HL-60/S4 treated with retinoic acid at 250 ng/mL for 4 days and 3 days (cell line): ENCODE measurements at regions not wholly inside any gene's neighbourhood (a gene's known extent, or its start where the extent isn't known, plus 50 kb on each side); places are given as distances from the start of the nearest gene placed in this dataset.
"Not testable (repeated sequence)": the region's sequence is repeated elsewhere in the genome, so short reads cannot be mapped to it uniquely, and the experiment has no call there.

Source experiments
- in situ Hi-C: fragments of 300-500 bp; cut with MboI; formaldehyde crosslinking; loops from 2 replicates; pipeline ENCODE4 v1.7.0; 2022; ENCODE audit warnings: low sequenced_read_pairs

- in situ Hi-C loops = no loop called here
Measured at GRCh38 chr5:158275511-158275910, 416.6 kb upstream of the CLINT1 start.

- in situ Hi-C loops = no loop called here
Measured at GRCh38 chr5:158273035-158273434, 414.1 kb upstream of the CLINT1 start.

- in situ Hi-C loops = no loop called here
Measured at GRCh38 chr5:158272409-158272808, 413.5 kb upstream of the CLINT1 start.

GRCh38 chr5:158270996-158271554, 412.1 kb upstream of the CLINT1 start:
- in situ Hi-C loops = no loop called here

GRCh38 chr5:158268286-158268685, 409.3 kb upstream of the CLINT1 start:
- in situ Hi-C loops = no loop called here

- in situ Hi-C loops = no loop called here
Measured at GRCh38 chr5:158267228-158267627, 408.3 kb upstream of the CLINT1 start.

- in situ Hi-C loops = no loop called here
Measured at GRCh38 chr5:158265931-158266700, 407.2 kb upstream of the CLINT1 start.

- in situ Hi-C loops = no loop called here
Measured at GRCh38 chr5:158265346-158265745, 406.4 kb upstream of the CLINT1 start.

GRCh38 chr5:158264264-158264663, 405.3 kb upstream of the CLINT1 start:
- in situ Hi-C loops = no loop called here

- in situ Hi-C loops = no loop called here
Measured at GRCh38 chr5:158261674-158262367, 402.9 kb upstream of the CLINT1 start.

- in situ Hi-C loops = no loop called here
Measured at GRCh38 chr5:158256096-158256495, 397.2 kb upstream of the CLINT1 start.

GRCh38 chr5:158255609-158256008, 396.7 kb upstream of the CLINT1 start:
- in situ Hi-C loops = no loop called here

- in situ Hi-C loops = no loop called here
Measured at GRCh38 chr5:158246661-158247060, 387.7 kb upstream of the CLINT1 start.

GRCh38 chr5:158245513-158245912, 386.6 kb upstream of the CLINT1 start:
- in situ Hi-C loops = no loop called here

GRCh38 chr5:158244882-158245281, 385.9 kb upstream of the CLINT1 start:
- in situ Hi-C loops = no loop called here

GRCh38 chr5:158236511-158237335, 377.8 kb upstream of the CLINT1 start:
- in situ Hi-C loops = no loop called here

GRCh38 chr5:158235159-158235547, 376.2 kb upstream of the CLINT1 start:
- in situ Hi-C loops = no loop called here

GRCh38 chr5:158234323-158235158, 375.6 kb upstream of the CLINT1 start:
- in situ Hi-C loops = no loop called here

- in situ Hi-C loops = no loop called here
Measured at GRCh38 chr5:158233735-158234322, 374.9 kb upstream of the CLINT1 start.

GRCh38 chr5:158227314-158227713, 368.4 kb upstream of the CLINT1 start:
- in situ Hi-C loops = not testable (repeated sequence)
